GM19043 (cell line): ENCODE measurements at regions not wholly inside any gene's neighbourhood (a gene's known extent, or its start where the extent isn't known, plus 50 kb on each side); places are given as distances from the start of the nearest gene placed in this dataset.

ENCODE experiments used
- ATAC-seq: cut with Tn5 transposase; IDR thresholded peaks from one replicate; pipeline ENCODE4 v1.9.1; 2021; ENCODE audit warnings: low read depth; ENCODE audit not compliant: unreplicated experiment

DNA sequence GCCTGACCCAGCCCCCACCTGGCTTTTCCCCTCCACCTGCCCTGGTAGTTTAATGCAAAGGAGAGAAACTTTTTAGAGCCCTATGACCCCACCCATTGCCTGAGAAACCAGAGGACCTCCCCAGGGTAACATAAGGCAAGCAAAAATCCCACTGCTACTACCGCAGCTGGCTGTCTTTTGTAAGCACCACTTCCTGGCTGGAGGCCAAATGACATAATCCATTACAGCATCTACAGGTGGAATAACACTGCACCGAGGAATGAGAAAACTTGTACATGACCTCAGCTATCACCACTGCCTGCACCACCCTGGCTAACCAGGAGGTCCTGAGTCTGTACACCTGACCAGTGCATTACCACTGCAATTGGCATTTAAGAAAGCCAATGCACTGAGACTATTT lies 149.6 kb upstream of the GALNT5 start:
- ATAC-seq = no peak

- ATAC-seq = no peak
Measured at GRCh38 chr2:157122776-157123175, 134.7 kb upstream of the GALNT5 start.

DNA sequence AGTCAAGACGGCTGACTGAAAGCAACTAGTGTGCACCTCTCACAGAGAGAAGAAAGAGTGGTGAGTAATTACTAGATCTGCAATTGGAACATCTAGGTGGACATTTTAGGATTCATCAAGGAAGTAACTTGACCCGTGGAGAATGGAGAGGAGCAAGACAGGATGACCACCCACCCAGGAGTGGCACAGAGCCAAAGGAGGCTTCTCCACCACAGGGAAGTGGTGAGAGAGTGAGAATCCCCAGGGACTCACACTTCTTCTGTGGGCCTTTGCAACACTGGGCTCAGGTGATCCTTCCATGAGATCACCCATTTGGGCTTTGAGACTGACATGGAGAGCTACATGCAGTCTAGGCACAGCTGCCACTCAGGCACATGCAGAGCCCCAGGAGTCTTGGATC lies 132.8 kb upstream of the GALNT5 start:
- no peak for ATAC-seq

DNA sequence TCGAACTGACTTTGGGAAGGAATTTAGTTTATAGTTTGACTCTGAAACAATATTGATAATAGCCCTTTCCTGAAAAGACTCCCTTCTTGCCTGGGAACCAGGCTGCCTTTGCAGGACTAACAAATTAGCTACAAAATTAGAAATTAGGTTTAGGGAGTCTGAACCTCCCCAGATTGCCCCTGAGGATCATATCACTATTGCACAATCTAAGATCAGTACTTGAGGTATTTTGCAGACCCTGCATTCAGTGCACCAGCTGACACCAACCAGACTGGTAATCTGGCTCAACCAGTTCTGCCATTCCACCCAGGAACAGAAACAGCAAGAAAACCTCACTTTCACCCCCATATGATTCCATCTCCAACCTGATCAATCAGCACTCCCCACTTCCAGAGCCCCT lies 131.8 kb upstream of the GALNT5 start:
- no peak for ATAC-seq

GRCh38 chr2:157127249-157128012 lies 130.1 kb upstream of the GALNT5 start:
- ATAC-seq = no peak

- ATAC-seq = no peak
Measured at GRCh38 chr2:157143901-157144300, 113.6 kb upstream of the GALNT5 start.

- ATAC-seq = no peak
Measured at GRCh38 chr2:157149270-157149669, 108.2 kb upstream of the GALNT5 start.

GRCh38 chr2:157150747-157151146 lies 106.8 kb upstream of the GALNT5 start:
- ATAC-seq = peak; percentile 89

DNA sequence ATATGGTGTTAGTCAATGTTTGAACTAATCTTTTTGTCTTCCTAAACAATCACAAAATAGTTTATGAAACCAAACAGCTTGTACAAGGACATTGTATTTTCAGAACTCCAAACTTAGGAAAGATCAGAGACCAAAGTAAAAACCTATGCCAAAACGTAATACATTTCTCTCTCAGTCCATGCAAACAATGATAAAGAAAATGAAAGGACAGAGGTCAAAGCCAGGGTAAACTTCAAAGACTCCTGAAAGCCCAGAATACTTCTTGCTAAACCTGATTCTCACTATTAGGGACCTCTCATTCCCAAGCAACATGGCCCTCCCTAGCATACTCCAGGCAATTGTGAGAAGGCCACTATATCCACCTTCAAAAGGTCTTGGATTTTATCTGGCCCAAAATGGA lies 105.1 kb upstream of the GALNT5 start:
- ATAC-seq = no peak

DNA sequence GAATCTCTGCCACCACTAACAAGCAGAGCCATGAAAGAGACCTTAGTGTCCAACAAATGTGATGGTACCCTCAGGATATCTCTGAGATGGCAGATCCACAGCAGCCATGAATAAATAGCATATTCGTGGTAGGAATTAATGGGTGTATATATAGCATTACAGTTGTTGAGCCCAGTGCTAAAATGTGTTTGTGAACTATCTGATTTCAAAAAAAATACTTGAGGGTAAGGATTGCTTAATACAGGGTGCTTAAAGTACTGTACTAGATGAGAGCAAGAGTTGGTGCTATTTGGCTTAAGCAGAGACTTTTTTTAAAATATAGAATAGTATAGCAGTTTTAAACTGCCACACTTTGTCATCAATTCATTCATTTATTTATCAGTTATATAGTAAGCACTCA lies 101.5 kb upstream of the GALNT5 start:
- no peak for ATAC-seq

GRCh38 chr2:157158111-157158510 lies 99.4 kb upstream of the GALNT5 start:
- no peak for ATAC-seq

GRCh38 chr2:157159221-157159934 lies 98.1 kb upstream of the GALNT5 start:
- ATAC-seq = no peak

DNA sequence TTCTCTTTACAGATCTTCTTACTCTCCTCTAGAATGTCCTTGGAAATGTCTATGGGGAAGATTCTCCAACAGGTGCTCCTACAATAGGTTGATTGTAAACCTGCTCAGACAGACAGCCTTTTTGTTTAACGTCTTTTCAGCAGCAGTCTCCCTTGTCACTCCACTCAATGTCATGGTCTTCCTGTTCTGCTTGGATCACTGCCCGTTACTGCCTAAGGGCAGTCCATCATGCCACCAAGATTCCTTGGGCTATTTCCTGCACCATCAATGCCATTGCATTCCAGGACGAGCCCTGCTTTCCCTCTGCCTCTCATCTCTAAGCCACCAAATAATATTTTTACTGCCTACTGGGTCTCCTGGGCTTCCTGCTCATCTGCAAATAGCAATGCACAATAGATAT lies 97.4 kb upstream of the GALNT5 start:
- no peak for ATAC-seq

DNA sequence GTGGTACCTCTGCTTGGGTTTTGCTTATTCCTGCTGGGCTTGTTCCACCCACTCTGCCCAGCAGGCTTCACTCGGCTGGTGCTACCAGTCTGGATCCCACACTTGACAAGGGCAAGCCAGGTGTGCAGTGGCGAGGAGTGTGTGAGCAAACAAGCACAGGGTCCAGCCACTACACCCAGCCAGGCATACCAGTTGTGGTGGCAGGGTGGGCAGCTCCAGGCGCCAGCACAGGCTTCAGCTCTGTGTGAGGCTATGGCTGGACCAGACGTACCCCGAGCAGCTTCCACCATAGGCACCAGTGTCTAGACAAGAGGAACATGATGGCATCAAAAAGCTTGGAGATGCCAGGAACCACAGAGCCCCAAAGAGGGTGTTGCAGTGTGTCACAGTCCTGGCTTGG lies 93.1 kb upstream of the GALNT5 start:
- ATAC-seq = no peak

DNA sequence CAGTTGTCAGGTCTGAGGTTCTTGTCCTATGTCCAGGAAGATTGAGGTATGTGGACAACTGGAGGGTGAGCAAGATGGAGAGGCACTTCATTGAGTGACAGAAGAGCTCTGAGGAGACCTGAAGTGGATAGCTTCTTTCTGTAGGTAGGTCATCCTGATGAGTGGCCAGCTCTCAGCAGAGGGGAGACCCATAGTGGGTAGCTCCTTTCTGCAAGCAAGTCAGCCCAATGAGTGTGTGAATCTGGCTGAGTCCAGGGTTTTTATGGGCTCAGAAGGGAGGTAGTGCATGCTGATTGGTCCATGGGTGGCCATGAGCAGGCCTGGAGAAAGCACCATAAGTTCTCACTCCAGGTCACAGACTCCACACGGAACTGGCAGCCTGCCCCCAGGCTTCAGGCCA lies 92.6 kb upstream of the GALNT5 start:
- no peak for ATAC-seq

GRCh38 chr2:157168501-157168900 lies 89.0 kb upstream of the GALNT5 start:
- ATAC-seq = no peak

DNA sequence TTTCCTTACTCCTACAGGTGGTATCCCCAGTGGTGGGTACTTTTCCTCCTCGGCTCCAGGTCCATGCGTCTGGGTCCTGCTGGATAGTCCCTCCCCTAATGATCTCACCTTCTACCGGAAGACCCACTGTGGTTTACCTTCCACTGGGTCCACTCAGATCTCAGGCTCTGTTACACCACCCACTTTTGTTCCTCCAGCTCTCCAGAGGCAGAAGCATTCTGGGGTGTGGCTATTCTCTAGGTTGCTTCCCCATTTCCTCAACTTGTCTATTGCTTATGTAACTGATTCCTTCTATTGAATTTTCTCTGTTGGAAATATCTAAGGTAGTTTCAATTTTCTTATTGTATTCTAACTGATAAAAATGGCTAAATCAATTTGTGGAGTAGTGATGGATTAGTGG lies 87.6 kb upstream of the GALNT5 start:
- ATAC-seq = no peak

DNA sequence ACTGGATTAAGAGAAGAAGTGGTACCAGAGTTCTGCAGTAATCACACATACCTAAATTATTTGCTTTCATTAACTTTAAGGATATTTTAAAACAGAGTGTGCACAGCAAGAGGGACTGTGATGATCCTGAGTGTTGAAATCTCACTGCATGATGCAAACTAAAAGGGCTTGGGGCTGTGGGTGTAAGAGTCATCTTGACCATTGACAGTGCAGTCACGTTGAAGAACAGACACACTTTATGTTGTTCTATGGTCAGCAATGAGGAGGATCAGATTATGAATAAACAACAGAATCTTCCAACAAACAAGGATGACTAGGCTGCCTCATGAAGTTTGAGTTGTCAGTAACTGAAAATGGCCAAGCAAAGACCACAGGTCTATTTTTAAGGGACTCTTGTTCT lies 87.2 kb upstream of the GALNT5 start:
- ATAC-seq = no peak

DNA sequence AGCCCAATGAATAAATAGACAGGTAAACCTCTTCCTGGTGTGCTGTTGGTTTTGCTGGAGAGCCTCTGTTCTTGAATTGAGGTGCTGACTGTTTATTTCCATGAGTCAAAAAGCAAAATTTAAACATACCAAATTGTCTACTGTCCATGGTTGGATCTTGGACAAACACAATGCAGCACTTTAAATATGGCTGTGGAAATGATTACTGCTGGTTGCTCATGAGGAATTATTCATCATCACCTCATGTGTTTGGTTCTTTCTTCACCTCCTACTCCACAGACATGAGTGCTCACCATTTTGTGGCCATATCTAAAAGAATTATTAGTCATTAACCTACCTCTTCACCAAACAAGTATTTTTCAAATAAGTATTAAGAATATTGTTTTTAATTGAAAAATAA lies 85.3 kb upstream of the GALNT5 start:
- ATAC-seq = no peak

DNA sequence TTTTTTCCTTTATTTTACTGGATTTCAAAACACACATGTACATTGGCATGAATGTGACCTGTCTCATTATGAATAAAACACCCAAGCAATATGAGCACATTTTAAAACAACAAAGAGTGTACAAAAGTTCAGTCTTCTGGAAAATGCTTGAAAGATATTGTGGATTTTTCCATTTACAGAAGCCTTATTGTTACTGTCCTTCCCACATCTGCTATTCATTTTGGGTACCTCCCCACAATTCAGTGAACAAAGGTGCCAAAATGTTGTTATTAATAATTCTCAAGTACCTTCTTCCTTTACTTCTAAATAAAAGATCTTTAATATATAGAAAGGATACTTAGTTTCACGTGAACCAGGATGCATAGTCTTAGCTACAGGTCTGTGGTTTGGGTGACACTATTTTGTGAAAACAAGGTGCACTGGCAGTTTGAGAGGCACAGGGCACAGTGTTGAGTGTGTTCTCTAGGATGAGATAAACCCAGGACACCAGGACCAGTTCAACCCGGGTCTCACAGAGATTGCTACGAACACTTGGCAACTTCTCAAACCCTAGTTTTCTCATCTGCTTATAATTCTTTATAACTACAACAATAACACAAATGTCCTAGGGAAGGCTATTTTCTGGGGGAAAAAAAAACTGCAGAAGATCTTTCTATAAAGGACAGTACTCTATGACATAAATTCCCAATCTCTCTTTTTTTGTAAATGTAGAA lies 84.5 kb upstream of the GALNT5 start:
- no peak for ATAC-seq

- no peak for ATAC-seq
Measured at GRCh38 chr2:157173740-157174184, 83.7 kb upstream of the GALNT5 start.

- ATAC-seq = no peak
Measured at GRCh38 chr2:157174321-157174720, 83.2 kb upstream of the GALNT5 start.
